H1 (cell line): ENCODE measurements at regions not wholly inside any gene's neighbourhood (a gene's known extent, or its start where the extent isn't known, plus 50 kb on each side); places are given as distances from the start of the nearest gene placed in this dataset.

Experiments
- CTCF ChIA-PET: fragments of 300-600 bp; sonication (Branson Sonifier 250); formaldehyde crosslinking; loops from one replicate; lab custom pipeline; 2021; ENCODE audit not compliant: partially characterized antibody; lab: Charles Lee
- POLR2A ChIA-PET: fragments of 300-600 bp; sonication (Branson Sonifier 250); formaldehyde crosslinking; loops from one replicate; lab custom pipeline; 2021; ENCODE audit warnings: inconsistent platforms; ENCODE audit not compliant: partially characterized antibody; lab: Charles Lee
- DNase-seq, 2 experiments: peaks; one replicate each; pipeline versions ENCODE4 v3.0.0 to v3.0.0-alpha.2; 2010 to 2022; ENCODE audit warnings: low spot score in 2 of 2, low read depth in 1 of 2, mixed read lengths in 1 of 2
- FAIRE-seq: peaks from 2 replicates; lab custom pipeline; 2011; peaks lifted over from hg19 to GRCh38; lab: Jason Lieb, UNC
- H2AFZ ChIP-seq: 2 replicates; pipeline ENCODE4 v1.8.1; 2012; ENCODE audit warnings: low read length, inconsistent platforms
- H2AK5ac ChIP-seq: 2 replicates; pipeline ENCODE4 v1.6.1; 2013; ENCODE audit warnings: low read depth, low read length
- H2BK120ac ChIP-seq: replicated peaks from 2 replicates; pipeline ENCODE3; 2013; ENCODE audit warnings: low read depth, low read length, inconsistent platforms
- H2BK12ac ChIP-seq: 2 replicates; pipeline ENCODE4 v1.6.1; 2013; ENCODE audit warnings: low read depth, low read length
- H2BK15ac ChIP-seq: 2 replicates; pipeline ENCODE4 v1.6.1; 2013; ENCODE audit warnings: low read length
- H2BK20ac ChIP-seq: 2 replicates; pipeline ENCODE4 v1.6.1; 2013; ENCODE audit warnings: low read length
- H2BK5ac ChIP-seq: 2 replicates; pipeline ENCODE4 v1.6.1; 2013; ENCODE audit warnings: low read depth, low read length
- H3K14ac ChIP-seq: 2 replicates; pipeline ENCODE4 v1.6.1; 2013; ENCODE audit warnings: inconsistent platforms; ENCODE audit not compliant: insufficient read length
- H3K18ac ChIP-seq: 2 replicates; pipeline ENCODE4 v1.6.1; 2013; ENCODE audit warnings: low read length; ENCODE audit errors: extremely low read depth
- H3K23ac ChIP-seq: 2 replicates; pipeline ENCODE4 v1.6.1; 2013; ENCODE audit warnings: inconsistent platforms; ENCODE audit not compliant: insufficient read length
- H3K23me2 ChIP-seq: 2 replicates; pipeline ENCODE4 v1.6.1; 2013; ENCODE audit warnings: low read depth, low read length
- H3K27ac ChIP-seq: 2 replicates; pipeline ENCODE4 v1.6.1; 2011; ENCODE audit warnings: low read depth, low read length, inconsistent platforms
- H3K27me3 ChIP-seq, 4 experiments: replicated peaks in 1 of 4; 1 replicate in 1 of 4; 2 replicates in 3 of 4; pipeline versions ENCODE4 v1.6.1 to v1.8.1; 2011 to 2013; ENCODE audit warnings: low read length in 3 of 4, mild to moderate bottlenecking in 3 of 4, inconsistent platforms in 2 of 4, mixed read lengths in 2 of 4, moderate library complexity in 1 of 4; ENCODE audit not compliant: control insufficient read depth in 3 of 4, insufficient read depth in 3 of 4; ENCODE audit errors: extremely low read depth in 1 of 4
- H3K36me3 ChIP-seq, 4 experiments: 2 replicates each; pipeline versions ENCODE4 v1.6.1 to v1.8.1; 2011 to 2013; ENCODE audit warnings: mild to moderate bottlenecking in 4 of 4, low read length in 3 of 4, moderate library complexity in 2 of 4, control low read depth in 1 of 4, inconsistent platforms in 1 of 4; ENCODE audit not compliant: insufficient read depth in 4 of 4, control insufficient read depth in 2 of 4
- H3K4ac ChIP-seq: replicated peaks from 2 replicates; pipeline ENCODE3; 2013; ENCODE audit warnings: low read length, low read depth, mixed read lengths, inconsistent platforms; ENCODE audit not compliant: insufficient read length
- H3K4me1 ChIP-seq, 4 experiments: replicated peaks in 1 of 4; 1 replicate in 1 of 4; 2 replicates in 3 of 4; pipeline versions ENCODE4 v1.6.1 to v1.8.1; 2011 to 2013; ENCODE audit warnings: low read length in 3 of 4, inconsistent platforms in 2 of 4, mixed read lengths in 1 of 4; ENCODE audit not compliant: insufficient read depth in 4 of 4, control insufficient read depth in 3 of 4
- H3K4me2 ChIP-seq, 2 experiments: 2 replicates each; pipeline versions ENCODE4 v1.6.1 to v1.8.1; 2011 to 2013; ENCODE audit warnings: low read depth in 2 of 2, low read length in 2 of 2, control low read depth in 1 of 2, inconsistent platforms in 1 of 2, mild to moderate bottlenecking in 1 of 2; ENCODE audit not compliant: insufficient read depth in 1 of 2
- H3K4me3 ChIP-seq, 4 experiments: fragments of 200-600, 300-600 bp in 1 of 4; sonication (generic), shearing (Covaris generic), sonication (Bioruptor Twin) in 1 of 4; 2 replicates each; pipeline versions ENCODE4 v1.5.1 to v1.8.1; 2011 to 2016; ENCODE audit warnings: low read length in 4 of 4, low read depth in 3 of 4, control low read depth in 2 of 4, inconsistent platforms in 2 of 4, mild to moderate bottlenecking in 2 of 4, mixed read lengths in 1 of 4, moderate library complexity in 1 of 4; ENCODE audit not compliant: insufficient read depth in 2 of 4; ENCODE audit errors: extremely low read depth in 1 of 4
- H3K56ac ChIP-seq: replicated peaks from 2 replicates; pipeline ENCODE3; 2013; ENCODE audit warnings: low read depth, mild to moderate bottlenecking, mixed read lengths, low read length, inconsistent platforms; ENCODE audit not compliant: insufficient read length
- H3K79me1 ChIP-seq: 2 replicates; pipeline ENCODE4 v1.6.1; 2013; ENCODE audit warnings: low read depth, low read length, control low read depth
- H3K79me2 ChIP-seq, 2 experiments: 2 replicates each; pipeline versions ENCODE4 v1.6.1 to v1.8.1; 2012 to 2013; ENCODE audit warnings: low read length in 2 of 2, mild to moderate bottlenecking in 2 of 2, inconsistent platforms in 1 of 2; ENCODE audit not compliant: insufficient read depth in 2 of 2, control insufficient read depth in 1 of 2
- H3K9ac ChIP-seq, 4 experiments: replicated peaks in 1 of 4; 1 replicate in 1 of 4; 2 replicates in 3 of 4; pipeline versions ENCODE4 v1.6.1 to v1.8.1; 2011 to 2013; ENCODE audit warnings: low read depth in 3 of 4, low read length in 3 of 4, control low read depth in 2 of 4, mild to moderate bottlenecking in 2 of 4, moderate library complexity in 2 of 4, inconsistent platforms in 1 of 4; ENCODE audit errors: extremely low read depth in 1 of 4
- H3K9me3 ChIP-seq, 2 experiments: 2 replicates each; pipeline versions ENCODE4 v1.6.1 to v1.8.1; 2012 to 2013; ENCODE audit warnings: mild to moderate bottlenecking in 2 of 2, moderate library complexity in 2 of 2, control low read depth in 1 of 2, inconsistent platforms in 1 of 2, low read depth in 1 of 2, low read length in 1 of 2, mixed read lengths in 1 of 2; ENCODE audit not compliant: insufficient read depth in 2 of 2
- H4K20me1 ChIP-seq, 2 experiments: replicated peaks in 1 of 2; 2 replicates each; pipeline versions ENCODE3 to v1.8.1; 2011 to 2013; ENCODE audit warnings: inconsistent platforms in 2 of 2, low read length in 2 of 2, mild to moderate bottlenecking in 1 of 2; ENCODE audit not compliant: insufficient read depth in 2 of 2, control insufficient read depth in 1 of 2
- H4K5ac ChIP-seq: 2 replicates; pipeline ENCODE4 v1.6.1; 2013; ENCODE audit warnings: low read length, low read depth, mixed read lengths, inconsistent platforms; ENCODE audit not compliant: insufficient read length
- H4K8ac ChIP-seq: 2 replicates; pipeline ENCODE4 v1.8.0; 2013; ENCODE audit warnings: mild to moderate bottlenecking, moderate library complexity, low read length, inconsistent platforms; ENCODE audit not compliant: insufficient read depth; ENCODE audit errors: extremely low read depth
- H4K91ac ChIP-seq: replicated peaks from 2 replicates; pipeline ENCODE3; 2013; ENCODE audit warnings: low read length, mixed read lengths, inconsistent platforms; ENCODE audit not compliant: insufficient read length
- CTBP2 ChIP-seq: IDR thresholded peaks from 2 replicates; pipeline ENCODE4 v1.7.0; 2011; ENCODE audit warnings: borderline replicate concordance, mild to moderate bottlenecking, moderate library complexity, mixed read lengths, low read length; ENCODE audit not compliant: insufficient read depth, insufficient read length
- WGBS, 2 experiments: shearing (Covaris generic) in 1 of 2; methylation state at CpG; one replicate each; pipeline versions ENCODE4 v1.1.6 to v1.1.7; 2013 to 2015; ENCODE audit warnings: low lambda C conversion rate in 2 of 2, mixed read lengths in 2 of 2, inconsistent platforms in 1 of 2, low coverage in 1 of 2, missing lambda C conversion rate in 1 of 2; ENCODE audit not compliant: insufficient replicate concordance in 2 of 2, insufficient coverage in 1 of 2, insufficient read length in 1 of 2; ENCODE audit errors: extremely low coverage in 1 of 2, missing lambda C conversion rate in 1 of 2; 5-methylcytosine and 5-hydroxymethylcytosine counted together

DNA sequence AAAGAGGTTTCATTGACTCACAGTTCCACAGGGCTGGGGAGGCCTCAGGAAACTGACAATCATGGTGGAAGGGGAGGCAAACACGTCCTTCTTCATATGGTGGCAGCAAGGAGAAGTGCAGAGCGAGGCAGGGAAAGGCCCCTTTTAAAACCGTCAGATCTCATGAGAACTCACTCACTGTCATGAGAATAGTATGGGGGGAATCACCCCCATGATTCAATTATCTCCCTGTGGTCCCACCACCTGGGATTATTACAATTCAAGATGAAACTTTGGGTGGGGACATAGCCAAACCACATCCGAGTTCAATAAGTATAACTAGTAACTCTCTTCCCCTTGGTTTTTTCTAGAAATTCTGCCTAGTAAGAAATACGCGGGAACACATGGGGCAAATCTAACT, 94.9 kb downstream of the AXIN2 start:
- ChIA-PET POLR2A (no interaction called here), CTCF (no interaction called here)
- no peak for TF ChIP-seq CTBP2
- TF ChIP-seq, all 59 proteins: peak for 0
- H3K4ac ChIP-seq: no peak overlapping the region
- H4K8ac ChIP-seq: no peak overlapping the region
- no peak overlapping the region for H4K91ac ChIP-seq
- no peak overlapping the region for H3K4me3 ChIP-seq
- H3K14ac ChIP-seq: no peak overlapping the region
- H2BK20ac ChIP-seq: no peak overlapping the region
- DNase-seq: no peak
- WGBS, 2 experiments: 86% methylated on average over 5 of the region's 6 CpGs; no CpG with 5 or more reads in 1 of the 2 experiments
- no peak overlapping the region for H3K56ac ChIP-seq
- H3K23ac ChIP-seq: no peak overlapping the region
- FAIRE-seq: no peak
- no peaks in the 10 kb centered on the region for H3K4me1 ChIP-seq
- H3K4me2 ChIP-seq: no peak overlapping the region
- no peak overlapping the region for H2AK5ac ChIP-seq
- no peak overlapping the region for H3K9ac ChIP-seq
- H2BK12ac ChIP-seq: no peak overlapping the region
- no peak overlapping the region for H2AFZ ChIP-seq
- no peak overlapping the region for H2BK5ac ChIP-seq
- H3K9me3 ChIP-seq: no peaks in the 10 kb centered on the region
- no peaks in the 10 kb centered on the region for H3K27me3 ChIP-seq
- no peak overlapping the region for H3K18ac ChIP-seq
- no peaks in the 10 kb centered on the region; the same call in 1 of the 2 replicates for H3K79me1 ChIP-seq
- no peaks in the 10 kb centered on the region for H3K36me3 ChIP-seq
- H2BK120ac ChIP-seq: no peak overlapping the region
- no peaks in the 10 kb centered on the region for H3K79me2 ChIP-seq
- no peak overlapping the region for H3K27ac ChIP-seq
- no peaks in the 10 kb centered on the region for H3K23me2 ChIP-seq
- no peak overlapping the region for H4K5ac ChIP-seq
- no peak overlapping the region for H2BK15ac ChIP-seq
- H4K20me1 ChIP-seq: no peaks in the 10 kb centered on the region
